Hepatocyte (in vitro differentiated cells): ENCODE measurements at regions not wholly inside any gene's neighbourhood (a gene's known extent, or its start where the extent isn't known, plus 50 kb on each side); places are given as distances from the start of the nearest gene placed in this dataset.

Experiments used
- DNase-seq: peaks from one replicate; pipeline ENCODE4 v3.0.0-alpha.2; 2016; ENCODE audit warnings: low spot score
- H2AFZ ChIP-seq: fragments of 200-600 bp; sonication (generic); 2 replicates; pipeline ENCODE4 v1.6.0; 2016; ENCODE audit warnings: antibody characterized with exemption, mild to moderate bottlenecking
- H3K27ac ChIP-seq: fragments of 200-600 bp; sonication (generic); 2 replicates; pipeline ENCODE4 v1.5.1; 2016; ENCODE audit warnings: mild to moderate bottlenecking
- H3K27me3 ChIP-seq: fragments of 200-600 bp; sonication (generic); 2 replicates; pipeline ENCODE4 v1.6.1; 2016
- H3K36me3 ChIP-seq: fragments of 200-600 bp; sonication (generic); replicated peaks from 2 replicates; pipeline ENCODE4 v1.5.1; 2016; ENCODE audit warnings: low read depth; ENCODE audit not compliant: insufficient read depth
- H3K4me1 ChIP-seq: fragments of 200-600 bp; sonication (generic); 2 replicates; pipeline ENCODE4 v1.5.1; 2016; ENCODE audit warnings: mild to moderate bottlenecking, moderate library complexity; ENCODE audit not compliant: insufficient read depth
- H3K4me2 ChIP-seq: fragments of 200-600 bp; sonication (generic); 2 replicates; pipeline ENCODE4 v1.6.0; 2016
- H3K4me3 ChIP-seq: fragments of 200-600 bp; sonication (generic); 2 replicates; pipeline ENCODE4 v1.5.1; 2016; ENCODE audit warnings: mild to moderate bottlenecking
- H3K79me2 ChIP-seq: fragments of 200-600 bp; sonication (generic); 2 replicates; pipeline ENCODE4 v1.6.0; 2017; ENCODE audit warnings: mild to moderate bottlenecking
- H3K9me2 ChIP-seq: fragments of 200-600 bp; sonication (generic); replicated peaks from 2 replicates; pipeline ENCODE4 v1.6.0; 2017; ENCODE audit warnings: mild to moderate bottlenecking; ENCODE audit not compliant: insufficient read depth
- H3K9me3 ChIP-seq: fragments of 200-600 bp; sonication (generic); 2 replicates; pipeline ENCODE4 v1.5.1; 2016; ENCODE audit warnings: low read depth, mild to moderate bottlenecking
- H4K20me1 ChIP-seq: fragments of 200-600 bp; sonication (generic); 2 replicates; pipeline ENCODE4 v1.6.0; 2016; ENCODE audit warnings: mild to moderate bottlenecking; ENCODE audit not compliant: insufficient read depth, poor library complexity, severe bottlenecking
- EZH2 ChIP-seq: fragments of 200-600 bp; sonication (generic); IDR thresholded peaks from 2 replicates; pipeline ENCODE4 v1.6.1; 2016; ENCODE audit warnings: antibody characterized with exemption, mild to moderate bottlenecking, borderline replicate concordance
- EZH2phosphoT487 ChIP-seq: fragments of 200-600 bp; sonication (generic); IDR thresholded peaks from one replicate; pipeline ENCODE4 v1.6.1; 2018; ENCODE audit warnings: antibody characterized with exemption, mild to moderate bottlenecking, low read depth, moderate library complexity; ENCODE audit not compliant: unreplicated experiment, severe bottlenecking
- WGBS: methylation state at CpG from one replicate; pipeline ENCODE4 v1.1.6; 2016; ENCODE audit warnings: low lambda C conversion rate; ENCODE audit errors: missing lambda C conversion rate; 5-methylcytosine and 5-hydroxymethylcytosine counted together
- TF ChIP-seq, protein P1 (sequence below): fragments of 200-600 bp; sonication (generic); IDR thresholded peaks from 2 replicates; pipeline ENCODE4 v1.5.1; 2016; ENCODE audit warnings: antibody characterized with exemption, mild to moderate bottlenecking; ENCODE audit not compliant: poor library complexity

DNA sequence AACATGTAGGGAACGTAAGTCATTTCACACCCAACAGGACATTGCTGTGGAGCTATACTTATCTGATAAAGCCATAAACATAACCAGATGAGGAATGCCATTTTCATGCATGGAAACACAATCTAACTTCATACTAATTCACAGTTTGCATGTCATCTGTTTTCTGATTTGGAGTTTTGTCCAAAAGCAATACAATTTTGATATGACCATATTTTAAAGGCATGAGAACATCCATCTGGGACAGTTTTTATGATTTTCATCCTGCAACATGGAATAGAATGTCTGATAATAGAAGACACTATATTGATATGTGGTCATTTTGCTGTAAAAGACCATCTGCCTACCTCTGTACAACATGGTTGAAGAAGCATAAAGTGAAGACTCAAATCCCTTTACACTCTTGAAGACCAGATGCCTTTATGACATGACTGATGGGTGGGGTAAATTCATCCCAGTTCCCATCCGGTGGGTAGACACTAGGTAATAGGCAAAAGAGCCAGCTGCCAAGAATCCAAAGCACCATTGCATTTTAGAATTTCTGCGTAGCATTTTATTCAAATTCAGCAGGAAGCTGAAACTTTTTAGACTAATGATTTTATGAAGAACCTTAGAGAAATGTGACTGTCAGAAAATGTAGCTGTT, 309.8 kb downstream of the LMO7 start:
- no peaks in the 10 kb centered on the region for H4K20me1 ChIP-seq
- no peaks in the 10 kb centered on the region for H3K27me3 ChIP-seq
- 94% methylated on average over 3 of the region's 3 CpGs for WGBS
- H3K9me3 ChIP-seq, result no peaks in the 10 kb centered on the region
- H3K9me2 ChIP-seq, result no peaks in the 10 kb centered on the region
- no peaks in the 10 kb centered on the region for H3K36me3 ChIP-seq
- H2AFZ ChIP-seq, result no peak overlapping the region
- no peak overlapping the region for H3K4me2 ChIP-seq
- no peaks in the 10 kb centered on the region for H3K79me2 ChIP-seq
- no peak for TF ChIP-seq EZH2
- TF ChIP-seq, protein P1, sequence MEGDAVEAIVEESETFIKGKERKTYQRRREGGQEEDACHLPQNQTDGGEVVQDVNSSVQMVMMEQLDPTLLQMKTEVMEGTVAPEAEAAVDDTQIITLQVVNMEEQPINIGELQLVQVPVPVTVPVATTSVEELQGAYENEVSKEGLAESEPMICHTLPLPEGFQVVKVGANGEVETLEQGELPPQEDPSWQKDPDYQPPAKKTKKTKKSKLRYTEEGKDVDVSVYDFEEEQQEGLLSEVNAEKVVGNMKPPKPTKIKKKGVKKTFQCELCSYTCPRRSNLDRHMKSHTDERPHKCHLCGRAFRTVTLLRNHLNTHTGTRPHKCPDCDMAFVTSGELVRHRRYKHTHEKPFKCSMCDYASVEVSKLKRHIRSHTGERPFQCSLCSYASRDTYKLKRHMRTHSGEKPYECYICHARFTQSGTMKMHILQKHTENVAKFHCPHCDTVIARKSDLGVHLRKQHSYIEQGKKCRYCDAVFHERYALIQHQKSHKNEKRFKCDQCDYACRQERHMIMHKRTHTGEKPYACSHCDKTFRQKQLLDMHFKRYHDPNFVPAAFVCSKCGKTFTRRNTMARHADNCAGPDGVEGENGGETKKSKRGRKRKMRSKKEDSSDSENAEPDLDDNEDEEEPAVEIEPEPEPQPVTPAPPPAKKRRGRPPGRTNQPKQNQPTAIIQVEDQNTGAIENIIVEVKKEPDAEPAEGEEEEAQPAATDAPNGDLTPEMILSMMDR, result no peak
- TF ChIP-seq EZH2phosphoT487, result no peak
- no peaks in the 10 kb centered on the region for H3K4me1 ChIP-seq
- no peak for DNase-seq
- H3K4me3 ChIP-seq, result no peak overlapping the region
- H3K27ac ChIP-seq, result no peak overlapping the region

DNA sequence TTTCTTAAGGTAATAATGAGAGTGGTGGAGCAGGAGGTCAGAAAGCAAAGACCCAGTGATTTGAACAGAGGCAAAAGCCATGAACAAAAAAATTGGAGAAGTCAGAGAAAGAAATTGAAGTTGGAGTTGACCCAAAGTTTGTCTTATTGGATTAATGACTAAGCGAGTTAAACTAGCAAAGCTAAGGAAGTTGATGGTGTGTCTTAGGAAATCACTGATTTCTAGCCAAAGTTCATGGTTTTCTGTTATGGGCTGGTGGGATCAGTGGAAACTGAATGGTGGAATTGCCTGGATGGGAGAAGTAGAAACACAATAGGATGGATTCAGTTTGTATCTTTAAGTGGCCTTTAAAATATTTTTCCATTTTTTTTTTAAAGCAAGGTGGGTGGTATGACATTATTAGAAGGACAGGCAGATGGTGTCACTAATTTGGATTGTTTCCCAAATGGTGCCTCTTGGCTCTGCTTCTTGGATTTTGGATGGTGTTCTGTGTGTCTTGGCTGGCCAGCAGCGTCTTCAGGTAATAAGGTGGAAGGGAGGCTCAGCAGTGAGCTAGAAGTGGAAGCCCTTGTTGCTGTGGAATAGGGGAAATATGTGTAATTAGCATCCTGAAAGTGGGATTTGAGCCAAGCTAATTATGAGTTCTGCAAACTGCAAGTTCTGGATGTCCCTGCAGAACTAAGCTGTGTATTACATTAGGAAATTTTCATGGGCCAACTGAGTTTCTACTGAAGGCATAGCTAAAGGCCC, 302.9 kb downstream of the LMO7 start:
- no peak overlapping the region for H3K27ac ChIP-seq
- 91% methylated on average over 2 of the region's 2 CpGs for WGBS
- H3K4me2 ChIP-seq, result no peak overlapping the region
- no peak for DNase-seq
- H3K79me2 ChIP-seq, result no peaks in the 10 kb centered on the region
- no peaks in the 10 kb centered on the region for H3K4me1 ChIP-seq
- no peaks in the 10 kb centered on the region for H3K9me3 ChIP-seq
- TF ChIP-seq EZH2 (no peak), EZH2phosphoT487 (no peak)
- TF ChIP-seq, protein P1, result no peak
- no peaks in the 10 kb centered on the region for H4K20me1 ChIP-seq
- no peak overlapping the region for H2AFZ ChIP-seq
- no peak overlapping the region for H3K4me3 ChIP-seq
- no peaks in the 10 kb centered on the region for H3K27me3 ChIP-seq
- H3K9me2 ChIP-seq, result no peaks in the 10 kb centered on the region
- H3K36me3 ChIP-seq, result no peaks in the 10 kb centered on the region

DNA sequence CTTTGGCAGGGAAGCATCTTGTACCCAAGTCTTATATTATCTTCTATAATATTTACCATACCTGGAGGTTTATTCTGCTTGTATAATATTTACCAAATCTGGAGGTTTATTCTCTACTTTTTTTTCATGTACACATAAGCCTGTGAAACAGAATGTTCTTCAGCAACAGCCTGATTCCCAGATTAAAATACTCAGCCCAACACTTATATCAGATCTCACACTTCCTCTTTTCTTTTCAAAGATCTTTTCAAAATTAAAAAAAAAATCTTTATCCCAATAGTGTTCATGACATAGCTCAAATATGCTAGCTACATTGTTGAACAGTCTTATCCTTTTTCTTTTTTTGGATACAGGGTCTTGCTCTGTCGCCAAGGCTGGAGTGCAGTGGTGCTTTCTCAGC, 300.7 kb downstream of the LMO7 start:
- Histone ChIP-seq H3K79me2 (no peaks in the 10 kb centered on the region), H3K4me1 (no peaks in the 10 kb centered on the region), H3K36me3 (no peaks in the 10 kb centered on the region), H2AFZ (no peak overlapping the region), H3K4me3 (no peak overlapping the region), H3K4me2 (no peak overlapping the region), H3K9me2 (no peaks in the 10 kb centered on the region), H3K27ac (no peak overlapping the region), H3K27me3 (no peaks in the 10 kb centered on the region), H3K9me3 (no peaks in the 10 kb centered on the region), H4K20me1 (no peaks in the 10 kb centered on the region)
- TF ChIP-seq EZH2 (no peak), EZH2phosphoT487 (no peak)
- TF ChIP-seq, protein P1, result no peak
- WGBS, result 100% methylated on average over 1 of the region's 1 CpG
- no peak for DNase-seq
